Breast epithelium (tissue), 4 donors: ENCODE measurements at regions not wholly inside any gene's neighbourhood (a gene's known extent, or its start where the extent isn't known, plus 50 kb on each side); places are given as distances from the start of the nearest gene placed in this dataset.

Source experiments
- DNase-seq, 2 donors: peaks; one replicate each; pipeline ENCODE4 v3.0.0-alpha.2; 2019; ENCODE audit warnings: low spot score in 2 of 2
- H3K27ac ChIP-seq, 2 donors: fragments of 200-600 bp; sonication (generic) in 1 of 2; one replicate each; pipeline ENCODE4 v1.5.1; 2016 to 2019; ENCODE audit warnings: mild to moderate bottlenecking in 1 of 2
- H3K27me3 ChIP-seq, 2 donors: fragments of 200-600 bp; sonication (generic) in 1 of 2; one replicate each; pipeline versions ENCODE4 v1.5.1 to v1.6.0; 2017 to 2019; ENCODE audit warnings: control low read depth in 1 of 2, mild to moderate bottlenecking in 1 of 2
- H3K36me3 ChIP-seq: fragments of 200-600 bp; one replicate; pipeline ENCODE4 v1.5.1; 2019
- H3K4me1 ChIP-seq, 2 donors: fragments of 200-600 bp; sonication (generic); one replicate each; pipeline ENCODE4 v1.5.1; 2016 to 2019; ENCODE audit warnings: control low read depth in 1 of 2
- H3K4me3 ChIP-seq, 3 donors: fragments of 200-600 bp; sonication (generic); 1 replicate in 2 of 3; 2 replicates in 1 of 3; pipeline ENCODE4 v1.5.1; 2016 to 2019; ENCODE audit warnings: mild to moderate bottlenecking in 3 of 3, moderate library complexity in 2 of 3
- H3K9me3 ChIP-seq, 2 donors: fragments of 200-600 bp; sonication (generic) in 1 of 2; one replicate each; pipeline ENCODE4 v1.5.1; 2016 to 2019; ENCODE audit warnings: control low read depth in 1 of 2
- POLR2A ChIP-seq: fragments of 450-650 bp; IDR thresholded peaks from one replicate; pipeline ENCODE4 v1.6.1; 2016; ENCODE audit warnings: antibody characterized with exemption, mild to moderate bottlenecking, moderate library complexity
- POLR2AphosphoS5 ChIP-seq, 3 donors: sonication (generic); formaldehyde crosslinking; IDR thresholded peaks; one replicate each; pipeline ENCODE4 v1.6.1; 2017; ENCODE audit warnings: antibody characterized with exemption in 3 of 3
- intact Hi-C: fragments of 100-400 bp; cut with DNase I; formaldehyde crosslinking; loops from one replicate; pipeline ENCODE4 v1.15.1; 2023; ENCODE audit warnings: low total_unique reads
- TF ChIP-seq, protein P1 (sequence below), 3 donors: fragments of 450-650 bp; IDR thresholded peaks; one replicate each; pipeline ENCODE4 v1.5.1; 2016 to 2017; ENCODE audit warnings: antibody characterized with exemption in 3 of 3, mild to moderate bottlenecking in 3 of 3, moderate library complexity in 3 of 3

DNA sequence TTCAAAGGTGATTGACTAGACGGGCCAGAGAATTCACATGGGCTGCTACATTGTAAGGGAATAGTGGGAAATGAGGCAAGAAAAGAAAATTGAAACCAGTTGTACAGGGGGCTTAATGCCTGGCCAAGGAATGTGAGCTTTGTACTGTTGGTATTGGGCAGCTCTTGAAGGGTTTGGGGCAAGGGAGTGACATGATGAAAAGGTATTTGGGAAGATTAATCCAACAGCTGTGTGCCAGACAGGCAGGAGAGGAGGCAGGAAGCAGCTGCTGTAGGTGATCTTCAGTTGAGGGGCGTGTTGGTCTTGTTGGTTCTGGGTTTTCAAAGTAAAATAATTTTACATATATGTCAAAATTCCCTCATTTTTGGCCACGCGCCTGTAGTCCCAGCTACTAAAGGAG lies 384.5 kb upstream of the TENM3 start:
- Histone ChIP-seq H3K4me3 (no peak overlapping the region), H3K9me3 (no peaks in the 10 kb centered on the region), H3K4me1 (no peaks in the 10 kb centered on the region), H3K27me3 (no peaks in the 10 kb centered on the region), H3K27ac (no peak overlapping the region), H3K36me3 (no peaks in the 10 kb centered on the region)
- TF ChIP-seq, protein P1, sequence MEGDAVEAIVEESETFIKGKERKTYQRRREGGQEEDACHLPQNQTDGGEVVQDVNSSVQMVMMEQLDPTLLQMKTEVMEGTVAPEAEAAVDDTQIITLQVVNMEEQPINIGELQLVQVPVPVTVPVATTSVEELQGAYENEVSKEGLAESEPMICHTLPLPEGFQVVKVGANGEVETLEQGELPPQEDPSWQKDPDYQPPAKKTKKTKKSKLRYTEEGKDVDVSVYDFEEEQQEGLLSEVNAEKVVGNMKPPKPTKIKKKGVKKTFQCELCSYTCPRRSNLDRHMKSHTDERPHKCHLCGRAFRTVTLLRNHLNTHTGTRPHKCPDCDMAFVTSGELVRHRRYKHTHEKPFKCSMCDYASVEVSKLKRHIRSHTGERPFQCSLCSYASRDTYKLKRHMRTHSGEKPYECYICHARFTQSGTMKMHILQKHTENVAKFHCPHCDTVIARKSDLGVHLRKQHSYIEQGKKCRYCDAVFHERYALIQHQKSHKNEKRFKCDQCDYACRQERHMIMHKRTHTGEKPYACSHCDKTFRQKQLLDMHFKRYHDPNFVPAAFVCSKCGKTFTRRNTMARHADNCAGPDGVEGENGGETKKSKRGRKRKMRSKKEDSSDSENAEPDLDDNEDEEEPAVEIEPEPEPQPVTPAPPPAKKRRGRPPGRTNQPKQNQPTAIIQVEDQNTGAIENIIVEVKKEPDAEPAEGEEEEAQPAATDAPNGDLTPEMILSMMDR (IDR thresholded peaks at IDR 0.05), result no peak
- no peak for TF ChIP-seq POLR2A
- TF ChIP-seq POLR2AphosphoS5 (IDR thresholded peaks at IDR 0.05), result no peak
- intact Hi-C loops, result no loop called here
- DNase-seq, result no peak

DNA sequence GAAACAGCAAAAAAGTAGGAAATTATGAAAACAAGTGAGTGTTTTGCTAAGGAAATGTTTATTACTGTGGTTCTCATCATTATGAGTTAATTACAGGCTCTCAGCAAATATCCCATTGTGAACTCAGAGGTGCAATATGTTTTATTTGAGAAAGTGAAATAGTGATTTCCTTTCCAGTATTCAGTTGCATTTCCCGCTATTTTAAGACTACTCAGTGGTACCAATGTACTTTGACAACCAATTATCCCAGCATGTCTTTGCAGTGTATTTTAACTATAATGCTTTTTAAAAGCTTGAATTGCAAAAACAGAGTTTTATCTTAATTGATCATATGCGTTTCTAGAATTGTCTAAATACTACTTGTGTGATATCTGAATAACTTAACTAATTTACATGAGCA lies 383.8 kb upstream of the TENM3 start:
- intact Hi-C loops, result no loop called here
- no peak for TF ChIP-seq POLR2A
- TF ChIP-seq, protein P1 (IDR thresholded peaks at IDR 0.05), result no peak
- no peak for TF ChIP-seq POLR2AphosphoS5 (IDR thresholded peaks at IDR 0.05)

DNA sequence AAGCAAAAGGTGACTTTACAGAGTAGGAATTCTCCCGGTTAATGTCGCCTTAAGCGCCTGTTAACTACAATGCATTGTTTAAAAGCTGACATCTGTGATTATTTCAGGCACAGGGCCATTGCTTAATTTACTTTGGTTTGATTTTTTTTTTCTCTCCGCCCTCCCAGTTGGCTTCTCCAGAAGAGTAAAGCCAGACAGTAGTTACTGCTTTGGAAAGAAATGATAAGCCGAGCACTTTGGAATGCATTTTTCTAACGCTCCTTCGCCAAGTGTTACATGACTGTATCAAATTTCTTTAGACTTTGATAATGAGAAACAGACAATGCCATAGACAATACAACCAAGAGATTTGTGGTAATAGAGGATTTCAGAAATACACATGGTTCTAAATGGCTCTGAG lies 383.0 kb upstream of the TENM3 start:
- H3K27ac ChIP-seq, result no peak overlapping the region
- no peak for TF ChIP-seq POLR2AphosphoS5 (IDR thresholded peaks at IDR 0.05)
- TF ChIP-seq, protein P1 (IDR thresholded peaks at IDR 0.05), result no peak
- TF ChIP-seq POLR2A, result no peak
- no peak for DNase-seq
- no peaks in the 10 kb centered on the region for H3K36me3 ChIP-seq
- intact Hi-C loops, result no loop called here
- no peaks in the 10 kb centered on the region for H3K27me3 ChIP-seq
- no peaks in the 10 kb centered on the region for H3K4me1 ChIP-seq
- H3K4me3 ChIP-seq, result no peak overlapping the region
- no peaks in the 10 kb centered on the region for H3K9me3 ChIP-seq

More for the DNA sequence above, 383.8 kb upstream of the TENM3 start:
- H3K27me3 ChIP-seq, result no peaks in the 10 kb centered on the region
- no peak overlapping the region for H3K4me3 ChIP-seq
- no peak overlapping the region for H3K27ac ChIP-seq
- no peaks in the 10 kb centered on the region for H3K36me3 ChIP-seq
- H3K4me1 ChIP-seq, result no peaks in the 10 kb centered on the region
- DNase-seq, result no peak
- no peaks in the 10 kb centered on the region for H3K9me3 ChIP-seq

DNA sequence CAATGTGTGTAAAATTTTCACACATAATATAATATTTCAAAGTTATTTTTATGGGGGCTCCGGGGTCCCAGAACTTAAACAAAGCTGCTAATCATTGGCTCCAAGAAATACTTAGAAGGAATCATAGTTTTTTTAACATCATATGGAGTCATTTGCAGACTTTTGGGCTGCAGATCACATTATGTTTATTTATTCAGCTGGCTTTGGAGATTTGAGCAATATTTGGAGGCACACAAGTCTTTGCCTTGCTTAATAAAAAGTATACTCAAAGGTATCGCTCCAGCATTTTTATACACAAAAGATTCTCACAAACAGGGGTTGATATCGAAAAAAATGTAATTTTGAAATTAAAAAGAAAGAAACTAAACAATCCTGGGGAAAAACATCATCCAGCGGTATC lies 382.5 kb upstream of the TENM3 start:
- H3K9me3 ChIP-seq, result no peaks in the 10 kb centered on the region
- H3K4me3 ChIP-seq, result no peak overlapping the region
- no peaks in the 10 kb centered on the region for H3K27me3 ChIP-seq
- no peak for TF ChIP-seq POLR2AphosphoS5 (IDR thresholded peaks at IDR 0.05)
- TF ChIP-seq POLR2A, result no peak
- TF ChIP-seq, protein P1 (IDR thresholded peaks at IDR 0.05), result no peak
- intact Hi-C loops, result no loop called here
- no peaks in the 10 kb centered on the region for H3K4me1 ChIP-seq
- H3K36me3 ChIP-seq, result no peaks in the 10 kb centered on the region
- H3K27ac ChIP-seq, result no peak overlapping the region
- no peak for DNase-seq

DNA sequence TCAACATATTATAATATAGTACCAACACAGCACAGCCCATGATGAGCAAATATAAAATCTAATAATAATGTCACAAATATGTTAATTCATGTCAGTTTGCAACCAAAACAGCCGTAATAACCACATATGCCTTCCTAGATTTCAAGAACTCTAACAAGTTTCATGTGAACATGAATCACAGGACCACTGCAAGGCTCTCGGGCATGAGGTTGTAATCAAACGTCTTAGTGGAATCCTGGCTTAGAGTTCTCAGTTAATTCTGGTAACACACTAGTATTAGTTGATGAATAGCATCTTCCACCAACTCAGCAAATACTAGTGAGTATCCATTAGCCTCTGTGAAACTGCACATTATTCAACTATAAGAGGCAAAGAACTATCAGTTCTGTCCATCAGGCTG lies 379.3 kb upstream of the TENM3 start:
- H3K4me1 ChIP-seq, result no peaks in the 10 kb centered on the region
- no peak for DNase-seq
- no peak overlapping the region for H3K4me3 ChIP-seq
- intact Hi-C loops, result no loop called here
- TF ChIP-seq POLR2A (no peak), POLR2AphosphoS5 (IDR thresholded peaks at IDR 0.05) (no peak)
- TF ChIP-seq, protein P1 (IDR thresholded peaks at IDR 0.05), result no peak
- no peaks in the 10 kb centered on the region for H3K27me3 ChIP-seq
- no peaks in the 10 kb centered on the region for H3K36me3 ChIP-seq
- no peaks in the 10 kb centered on the region for H3K9me3 ChIP-seq
- H3K27ac ChIP-seq, result no peak overlapping the region
